ENCODE measurements at regions not wholly inside any gene's neighbourhood (a gene's known extent, or its start where the extent isn't known, plus 50 kb on each side); places are given as distances from the start of the nearest gene placed in this dataset.
"Not testable (repeated sequence)": the region's sequence is repeated elsewhere in the genome, so short reads cannot be mapped to it uniquely, and the experiment has no call there.

GRCh38 chr16:64287655-64288528 is 834.0 kb downstream of the CDH11 start:
- no peak for DNase-seq

GRCh38 chr16:64282181-64282580 is 839.7 kb downstream of the CDH11 start:
- DNase-seq: no peak

DNA sequence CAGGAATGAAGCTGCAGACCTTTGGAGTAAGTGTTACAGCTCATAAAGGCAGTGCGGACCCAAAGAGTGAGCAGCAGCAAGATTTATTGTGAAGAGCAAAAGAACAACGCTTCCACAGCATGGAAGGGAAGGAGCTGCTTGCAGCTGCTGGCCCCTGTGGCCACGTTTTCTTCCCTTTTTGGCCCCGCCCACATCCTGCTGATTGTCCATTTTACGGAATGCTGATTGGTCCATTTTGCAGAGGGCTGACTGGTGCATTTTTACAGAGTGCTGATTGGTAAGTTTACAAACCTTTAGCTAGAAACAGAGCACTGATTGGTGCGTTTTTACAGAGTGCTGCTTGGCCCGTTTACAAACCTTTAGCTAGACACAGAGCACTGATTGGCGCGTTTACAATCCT is 841.5 kb downstream of the CDH11 start:
- no peak for DNase-seq

- DNase-seq: no peak
These were observed 843.7 kb downstream of the CDH11 start for GRCh38 chr16:64278196-64278595.

GRCh38 chr16:64276646-64277045 is 845.2 kb downstream of the CDH11 start:
- no peak for DNase-seq

DNA sequence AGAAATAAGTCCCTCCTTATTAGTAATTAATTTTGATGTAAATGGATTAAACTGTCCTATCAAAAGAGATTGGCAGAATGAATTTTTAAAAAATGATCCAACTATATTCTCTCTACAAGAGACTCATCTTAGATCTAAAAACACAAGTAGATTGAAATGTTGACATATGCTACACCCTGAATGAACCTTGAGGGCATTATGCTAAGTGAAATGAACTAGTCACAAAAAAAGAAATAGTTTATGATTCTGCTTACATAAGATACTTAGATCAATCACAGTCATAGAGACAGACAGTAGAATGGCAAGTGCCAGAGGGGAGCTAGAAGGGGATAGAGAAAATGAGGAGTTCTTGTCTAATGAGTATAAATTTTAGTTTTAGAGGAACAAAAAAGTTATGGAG is 849.8 kb downstream of the CDH11 start:
- no peak for DNase-seq

DNA sequence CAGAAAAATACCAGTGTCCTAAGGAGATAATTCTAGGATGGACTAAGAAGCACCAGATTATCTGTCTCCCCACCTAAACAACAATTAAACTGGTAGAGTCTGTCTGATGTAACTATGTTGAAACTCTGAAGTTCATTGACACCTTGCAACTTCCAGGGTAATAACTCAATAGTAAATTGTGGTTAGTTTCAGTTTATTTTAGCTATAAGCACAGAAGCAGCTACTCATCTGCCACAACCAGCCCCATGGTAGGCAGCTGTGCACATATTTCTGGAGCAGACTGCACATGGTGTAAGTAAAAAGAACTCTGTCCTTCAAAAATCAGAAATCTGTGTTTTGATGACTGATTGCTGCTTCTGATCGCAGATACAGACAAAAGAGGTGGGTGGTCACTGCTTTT is 852.1 kb downstream of the CDH11 start:
- no peak for DNase-seq

- DNase-seq: no peak
These were observed 856.1 kb downstream of the CDH11 start for GRCh38 chr16:64265756-64266155.

DNA sequence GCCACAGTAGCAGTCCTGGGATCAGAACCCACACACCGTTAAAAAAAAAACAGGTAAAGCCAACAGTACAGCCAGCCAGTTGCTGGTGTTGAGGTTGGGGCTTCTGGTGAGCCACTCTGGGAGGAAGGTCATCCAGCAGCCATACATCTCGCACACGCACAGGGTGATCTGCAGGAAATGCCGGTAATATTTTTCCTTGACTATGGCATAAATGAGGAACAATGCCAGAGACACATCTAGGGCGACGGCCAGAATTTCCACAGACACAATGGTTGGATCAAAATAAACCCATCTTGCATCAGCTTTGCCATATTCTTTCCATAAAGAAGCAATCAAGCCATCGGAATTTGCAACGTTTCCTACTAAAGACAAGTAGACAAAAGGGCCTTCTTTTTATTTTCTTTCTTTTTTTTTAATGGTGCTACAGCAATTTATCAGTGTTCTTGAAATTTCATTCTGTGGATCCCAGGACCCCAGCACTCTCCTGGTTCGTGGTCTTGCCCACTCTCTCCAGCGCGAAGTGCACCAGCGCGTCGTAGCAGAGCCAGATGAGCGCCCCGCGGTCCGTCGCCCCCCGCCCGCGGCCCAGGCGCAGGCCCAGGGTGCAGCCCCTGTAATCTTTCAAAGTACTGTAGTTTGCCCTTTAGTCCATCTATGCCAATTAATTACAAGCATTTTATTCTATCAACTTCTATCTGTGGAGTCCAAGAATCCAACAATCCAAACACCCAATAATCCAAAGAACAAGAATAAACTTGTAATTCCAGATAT is 861.0 kb downstream of the CDH11 start:
- not testable (repeated sequence) for DNase-seq

DNA sequence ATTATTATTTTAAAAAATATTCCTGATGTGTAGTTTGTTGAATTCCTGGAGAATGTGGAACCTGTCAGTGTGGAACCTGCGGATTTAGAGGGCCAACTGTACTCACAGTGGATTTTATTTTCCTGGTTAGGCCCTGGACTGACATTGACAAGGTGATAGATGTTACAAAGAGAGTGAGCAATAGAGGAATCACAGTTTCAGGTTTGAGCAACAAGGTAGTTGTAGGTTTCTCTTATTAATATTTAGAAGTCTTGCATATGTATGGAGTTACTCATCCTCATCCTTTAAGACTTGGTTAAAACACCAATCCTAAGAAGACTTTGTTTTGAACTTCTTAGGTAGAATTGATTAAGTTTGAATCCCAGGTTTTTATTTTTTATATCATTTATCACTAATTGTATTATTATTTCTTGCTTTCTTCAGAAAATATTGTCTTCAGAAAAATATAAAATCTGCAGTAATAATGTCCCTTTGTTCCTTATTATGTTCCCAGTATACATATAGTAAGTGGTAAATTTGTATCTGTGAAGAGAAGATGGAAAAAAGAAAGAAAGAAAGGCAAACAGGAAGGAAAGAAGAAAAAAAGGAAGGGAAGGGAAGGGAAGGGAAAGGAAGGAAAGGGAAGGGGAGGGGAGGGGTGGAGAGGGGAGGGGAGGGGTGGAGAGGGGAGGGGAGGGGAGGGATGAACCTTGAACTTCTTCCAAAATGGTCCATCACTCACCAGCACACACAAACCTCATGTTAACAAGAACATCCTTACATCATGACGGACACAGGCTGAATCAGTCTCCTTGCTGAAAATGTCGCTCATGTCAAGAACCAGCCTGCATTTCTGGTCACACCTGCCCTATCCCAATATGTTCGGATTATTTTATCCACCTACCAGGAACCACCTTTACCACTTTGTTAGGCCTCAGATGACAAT is 867.2 kb downstream of the CDH11 start:
- DNase-seq: no peak

DNA sequence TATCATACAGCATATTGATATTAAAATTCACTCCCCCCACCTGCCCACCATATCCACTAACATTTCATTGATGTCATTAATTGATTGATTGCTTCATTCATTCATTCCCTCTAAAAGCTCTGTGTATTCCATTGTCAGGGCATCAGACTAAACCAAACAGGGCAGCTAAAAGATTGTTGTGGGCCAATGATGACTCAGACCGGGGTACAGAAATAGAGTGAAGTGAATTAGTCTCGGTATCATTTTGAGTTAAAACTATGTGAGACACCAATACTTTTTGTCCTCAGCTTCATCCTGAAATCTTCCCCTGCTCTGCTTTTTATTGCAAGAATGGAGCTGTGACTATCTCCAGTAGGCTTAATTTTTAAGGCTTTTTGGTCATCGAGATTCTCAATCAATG is 868.3 kb downstream of the CDH11 start:
- no peak for DNase-seq

DNA sequence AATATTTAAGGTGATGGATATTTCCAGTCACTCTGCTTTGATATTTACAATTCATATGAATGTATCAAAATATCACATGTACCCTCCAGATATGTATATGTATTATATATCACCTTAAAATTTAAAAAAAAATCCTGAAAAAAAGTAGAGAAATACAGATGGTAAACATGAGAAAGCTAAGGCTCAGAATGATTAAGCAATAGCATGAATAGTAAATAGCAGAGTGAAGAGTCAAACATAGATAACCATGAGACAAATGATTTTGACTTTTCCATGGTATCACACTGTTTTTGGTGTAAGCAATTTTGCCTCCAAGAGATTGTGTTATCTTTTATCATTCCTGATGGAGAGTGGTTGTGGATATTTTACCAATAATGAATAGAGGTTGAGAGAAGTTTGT is 868.8 kb downstream of the CDH11 start:
- DNase-seq: no peak

DNA sequence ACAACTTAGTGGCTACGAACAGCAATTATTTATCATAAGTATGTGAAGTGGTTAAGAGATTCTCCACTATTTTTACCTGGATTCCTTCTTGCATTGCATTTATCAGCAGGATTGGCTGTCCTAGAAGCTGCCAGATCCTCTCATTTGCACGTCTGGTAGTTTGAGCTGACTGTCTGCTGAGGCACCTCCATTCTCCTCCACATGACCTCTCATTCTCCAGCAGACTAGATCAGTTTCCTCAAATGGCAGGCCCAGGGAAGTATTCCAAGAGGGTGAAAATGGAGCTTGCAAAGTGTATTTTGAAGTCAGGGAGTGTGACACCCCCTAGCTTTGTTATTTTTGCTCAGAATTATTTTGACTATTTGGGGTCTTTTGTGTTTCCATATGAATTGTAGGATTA is 870.1 kb downstream of the CDH11 start:
- DNase-seq: no peak

GRCh38 chr16:64250866-64251265 is 871.0 kb downstream of the CDH11 start:
- no peak for DNase-seq

- DNase-seq: no peak
These were observed 879.4 kb downstream of the CDH11 start for GRCh38 chr16:64242492-64242891.

GRCh38 chr16:64240586-64240985 is 881.3 kb downstream of the CDH11 start:
- DNase-seq: no peak

DNA sequence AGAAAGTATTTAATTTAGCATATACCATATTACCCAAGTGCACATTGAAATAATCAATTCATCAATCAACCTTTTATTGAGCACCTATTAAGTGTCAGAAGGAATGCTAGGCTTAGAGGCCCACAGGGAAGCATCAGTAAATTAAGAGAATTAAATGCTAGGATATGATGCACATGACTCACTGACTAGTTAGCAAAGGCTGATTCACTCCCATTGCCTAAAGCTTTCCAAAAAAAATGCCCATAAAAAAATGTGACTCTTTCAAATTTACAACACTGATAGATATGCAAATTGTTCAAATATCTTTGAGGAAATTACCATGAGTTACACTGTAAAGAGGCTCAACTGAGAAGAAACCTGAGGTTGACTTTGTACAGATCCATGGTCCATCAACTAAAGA is 883.3 kb downstream of the CDH11 start:
- DNase-seq: no peak

DNA sequence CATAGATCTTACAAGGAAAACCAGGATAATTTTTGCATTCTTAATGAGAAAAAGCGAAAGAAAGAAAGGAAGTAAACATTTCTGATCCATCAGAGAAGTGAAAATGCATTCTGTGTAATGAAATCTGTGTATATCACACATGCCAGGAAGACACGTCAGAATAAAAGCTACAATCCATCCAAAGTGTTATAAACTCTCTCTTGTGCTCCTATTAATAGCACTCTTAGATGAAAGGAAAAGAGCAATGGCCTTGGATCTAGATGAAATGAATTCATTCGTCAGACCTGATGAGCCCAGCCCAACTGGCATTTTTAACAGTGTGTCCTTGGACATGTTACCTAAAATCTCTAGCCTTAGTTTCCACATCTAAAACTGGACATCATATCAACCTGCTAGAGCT is 885.5 kb downstream of the CDH11 start:
- DNase-seq: no peak

DNA sequence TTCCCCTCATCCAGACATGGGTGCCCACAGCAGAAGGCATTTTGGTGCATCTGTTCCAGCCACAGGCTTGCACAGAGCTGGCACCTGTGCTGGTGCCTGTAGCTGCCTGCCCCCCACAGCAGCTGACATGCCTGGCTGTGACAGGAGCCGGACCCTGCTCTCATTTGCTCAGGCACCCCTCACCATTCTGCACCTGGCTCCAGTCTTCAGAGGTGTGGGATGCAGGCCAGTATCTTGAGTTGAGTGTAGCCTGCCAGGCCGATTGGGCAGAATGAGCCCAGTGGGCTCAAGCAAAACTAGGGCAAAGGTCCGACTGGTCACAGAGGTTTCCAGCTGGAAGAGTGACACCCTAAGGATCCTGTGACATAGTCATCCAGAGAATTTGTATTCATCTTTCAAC is 887.7 kb downstream of the CDH11 start:
- DNase-seq: no peak

- DNase-seq: no peak
These were observed 896.2 kb downstream of the CDH11 start for GRCh38 chr16:64225696-64226095.

DNA sequence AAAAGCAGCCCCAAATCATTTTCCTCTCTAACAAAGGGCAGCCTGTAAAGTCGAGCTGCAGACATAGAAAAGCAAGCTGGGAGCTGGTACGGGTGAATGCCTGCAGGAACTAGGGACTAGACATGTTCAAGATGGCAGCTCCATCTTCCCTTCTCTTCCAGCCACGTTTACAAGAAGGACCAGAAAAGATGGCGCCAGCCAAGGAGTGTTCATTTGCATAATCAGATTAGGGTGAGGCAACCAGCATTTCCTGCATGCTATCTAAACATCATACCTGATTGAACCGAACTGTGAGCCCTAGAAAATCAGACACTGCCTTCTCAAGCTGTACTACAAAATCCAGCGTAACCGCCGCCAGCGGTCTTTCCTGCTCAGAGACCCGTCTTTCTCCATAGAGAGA is 896.8 kb downstream of the CDH11 start:
- DNase-seq: no peak

GRCh38 chr16:64217789-64218535 is 903.9 kb downstream of the CDH11 start:
- DNase-seq: no peak

Measured in activated naive CD4-positive, alpha-beta T cell treated with Interleukin-2 at 50 U/mL for 16 hours (primary cell).